PC-9 (cell line): ENCODE measurements at regions not wholly inside any gene's neighbourhood (a gene's known extent, or its start where the extent isn't known, plus 50 kb on each side); places are given as distances from the start of the nearest gene placed in this dataset.

Experiments used
- EZH2 ChIP-seq: fragments of 200-600 bp; sonication (generic); IDR thresholded peaks from 2 replicates; pipeline ENCODE4 v1.8.0; 2017; ENCODE audit warnings: antibody characterized with exemption, low read depth
- TF ChIP-seq, protein P1 (sequence below): fragments of 200-600 bp; sonication (generic); conservative IDR thresholded peaks from 2 replicates; pipeline ENCODE4 v1.6.1; 2017; ENCODE audit warnings: mixed run types, antibody characterized with exemption, mild to moderate bottlenecking, moderate library complexity

DNA sequence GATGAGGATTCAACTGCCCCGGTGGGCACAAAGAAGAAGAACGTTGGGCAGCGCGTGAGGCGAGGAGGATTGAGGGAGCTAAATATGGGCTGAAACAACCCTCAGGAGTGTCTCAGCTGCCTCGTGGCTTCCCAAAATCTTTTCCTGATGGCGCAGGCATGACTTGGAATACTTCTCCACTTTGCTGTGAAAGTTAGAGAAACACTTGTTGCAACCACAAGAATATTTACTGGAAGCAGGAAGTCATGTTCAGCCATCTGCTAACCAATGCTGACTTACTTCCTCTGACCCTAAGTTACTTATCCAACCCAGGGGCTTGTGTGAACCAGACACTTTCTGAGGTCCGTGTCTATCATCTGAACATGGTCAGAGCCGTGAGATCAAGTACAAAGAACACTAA, 148.8 kb downstream of the ARL4C start:
- TF ChIP-seq EZH2, result no peak
- TF ChIP-seq, protein P1, sequence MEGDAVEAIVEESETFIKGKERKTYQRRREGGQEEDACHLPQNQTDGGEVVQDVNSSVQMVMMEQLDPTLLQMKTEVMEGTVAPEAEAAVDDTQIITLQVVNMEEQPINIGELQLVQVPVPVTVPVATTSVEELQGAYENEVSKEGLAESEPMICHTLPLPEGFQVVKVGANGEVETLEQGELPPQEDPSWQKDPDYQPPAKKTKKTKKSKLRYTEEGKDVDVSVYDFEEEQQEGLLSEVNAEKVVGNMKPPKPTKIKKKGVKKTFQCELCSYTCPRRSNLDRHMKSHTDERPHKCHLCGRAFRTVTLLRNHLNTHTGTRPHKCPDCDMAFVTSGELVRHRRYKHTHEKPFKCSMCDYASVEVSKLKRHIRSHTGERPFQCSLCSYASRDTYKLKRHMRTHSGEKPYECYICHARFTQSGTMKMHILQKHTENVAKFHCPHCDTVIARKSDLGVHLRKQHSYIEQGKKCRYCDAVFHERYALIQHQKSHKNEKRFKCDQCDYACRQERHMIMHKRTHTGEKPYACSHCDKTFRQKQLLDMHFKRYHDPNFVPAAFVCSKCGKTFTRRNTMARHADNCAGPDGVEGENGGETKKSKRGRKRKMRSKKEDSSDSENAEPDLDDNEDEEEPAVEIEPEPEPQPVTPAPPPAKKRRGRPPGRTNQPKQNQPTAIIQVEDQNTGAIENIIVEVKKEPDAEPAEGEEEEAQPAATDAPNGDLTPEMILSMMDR, result no peak
